Activated T-helper 9 cell treated with anti-CD3 and anti-CD28 coated beads, Interleukin-2, amount 50 U/mL, for 16 hours (primary cell): ENCODE measurements at regions not wholly inside any gene's neighbourhood (a gene's known extent, or its start where the extent isn't known, plus 50 kb on each side); places are given as distances from the start of the nearest gene placed in this dataset.

ENCODE experiments used
- DNase-seq: peaks from one replicate; pipeline ENCODE4 v3.0.0-alpha.2; 2020; ENCODE audit warnings: low read depth

DNA sequence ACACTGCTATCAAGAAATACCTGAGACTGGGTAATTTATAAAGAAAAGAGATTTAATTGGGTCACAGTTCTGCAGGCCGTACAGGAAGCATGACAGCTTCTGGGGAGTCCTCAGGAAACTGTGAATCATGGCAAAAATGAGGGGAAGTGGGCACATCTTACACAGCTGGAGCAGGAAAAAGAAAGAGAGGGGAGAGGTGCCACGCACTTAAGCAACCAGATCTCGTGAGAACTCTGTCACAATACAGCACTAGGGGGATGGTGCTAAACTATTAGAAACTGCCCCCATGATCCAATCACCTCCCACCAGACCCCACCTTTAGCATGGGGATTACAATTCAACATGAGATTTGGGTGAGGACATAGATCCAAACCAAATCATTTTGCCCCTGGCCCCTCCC, 105.5 kb upstream of the CPLX2 start:
- DNase-seq, result no peak

- DNase-seq, result no peak
Observed at GRCh38 chr5:175766963-175767362, 104.4 kb upstream of the CPLX2 start.

DNA sequence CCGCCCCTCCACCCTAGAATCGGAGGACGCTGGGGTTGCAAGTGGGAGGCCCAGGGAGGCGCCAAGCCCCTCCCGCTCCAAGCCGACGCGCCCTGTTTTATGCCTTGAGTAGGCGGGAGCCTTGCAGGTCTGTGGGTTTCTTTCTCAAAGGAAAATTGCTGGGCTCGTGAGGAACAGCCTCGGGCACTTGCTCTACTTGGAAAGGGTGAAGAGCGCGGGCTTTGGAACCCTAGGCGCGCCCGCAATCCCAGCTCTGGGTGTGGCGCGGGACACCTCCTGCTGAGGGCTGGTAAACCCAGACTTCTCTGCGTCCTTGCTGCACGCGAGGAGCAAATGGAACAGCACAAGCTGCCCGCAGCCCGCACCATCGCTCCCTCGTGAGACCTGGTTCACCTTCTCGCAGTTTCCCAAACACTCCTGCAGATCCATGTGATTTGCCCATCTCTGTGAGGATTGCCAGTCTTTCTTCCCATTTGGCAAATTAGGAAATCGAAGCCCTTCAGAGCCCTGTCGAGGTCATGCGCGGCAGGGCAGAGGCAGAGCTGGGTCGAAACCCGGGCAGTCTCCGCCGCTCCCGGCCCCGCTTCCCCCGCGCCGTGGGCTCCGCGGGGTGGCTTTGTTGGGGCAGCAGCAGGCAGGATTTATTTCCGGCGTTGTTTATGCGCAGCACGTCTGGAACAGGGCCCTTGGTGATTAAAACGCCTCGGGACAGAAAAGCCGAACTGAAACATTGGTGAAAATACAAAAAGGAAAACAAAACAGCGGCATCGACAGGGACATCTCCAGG, 98.4 kb upstream of the CPLX2 start:
- DNase-seq, result no peak

- no peak for DNase-seq
Observed at GRCh38 chr5:175773534-175774070, 97.8 kb upstream of the CPLX2 start.

- DNase-seq, result no peak
Observed at GRCh38 chr5:175775416-175775815, 96.0 kb upstream of the CPLX2 start.

DNA sequence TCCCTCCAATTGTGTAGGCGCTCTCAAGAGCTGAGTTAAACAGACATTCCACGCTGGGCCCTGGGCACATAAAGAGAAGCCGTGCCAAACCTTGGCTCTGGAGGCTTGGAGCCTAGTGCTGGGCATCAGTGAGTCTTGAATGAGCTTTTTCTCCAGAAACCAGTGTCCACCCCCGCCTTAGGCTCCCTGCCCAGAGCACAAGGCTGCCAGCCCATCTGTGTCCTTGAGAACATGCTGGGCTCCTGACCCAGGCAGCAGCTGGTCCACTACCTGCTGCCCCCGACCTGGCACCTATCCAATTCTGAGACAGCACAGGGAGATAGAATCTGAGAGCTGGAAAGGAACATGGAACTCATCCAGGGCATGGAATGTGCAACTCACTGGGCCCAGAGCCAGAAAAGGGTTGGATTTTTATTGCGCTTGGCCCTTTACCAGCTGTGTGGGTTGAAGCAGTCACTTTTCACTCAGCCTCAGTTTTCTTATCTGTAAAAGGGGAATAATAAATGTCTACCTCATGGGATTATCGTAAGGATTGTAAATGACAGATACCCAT, 92.4 kb upstream of the CPLX2 start:
- no peak for DNase-seq

- no peak for DNase-seq
Observed at GRCh38 chr5:175783739-175784138, 87.6 kb upstream of the CPLX2 start.

- DNase-seq, result no peak
Observed at GRCh38 chr5:175784230-175784629, 87.1 kb upstream of the CPLX2 start.

DNA sequence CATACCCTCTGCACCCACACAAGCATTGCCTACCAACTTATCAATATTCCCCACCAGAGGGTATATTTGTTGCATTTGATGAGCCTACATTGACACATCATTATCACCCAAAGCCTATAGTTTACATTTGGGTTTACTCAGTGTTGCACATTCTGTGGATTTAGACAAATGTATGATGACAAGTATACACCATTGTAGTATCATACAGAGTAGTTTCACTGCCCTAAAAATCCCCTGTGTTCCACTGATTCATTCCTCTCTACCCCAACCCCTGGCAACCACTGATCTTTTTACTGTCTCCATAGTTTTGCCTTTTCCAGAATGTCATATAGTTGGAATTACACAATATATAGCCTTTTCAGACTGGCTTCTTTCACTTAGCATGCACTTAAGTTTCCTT, 85.7 kb upstream of the CPLX2 start:
- DNase-seq, result no peak

GRCh38 chr5:175788155-175788787, 83.1 kb upstream of the CPLX2 start:
- DNase-seq, result no peak

GRCh38 chr5:175789670-175790069, 81.7 kb upstream of the CPLX2 start:
- no peak for DNase-seq

DNA sequence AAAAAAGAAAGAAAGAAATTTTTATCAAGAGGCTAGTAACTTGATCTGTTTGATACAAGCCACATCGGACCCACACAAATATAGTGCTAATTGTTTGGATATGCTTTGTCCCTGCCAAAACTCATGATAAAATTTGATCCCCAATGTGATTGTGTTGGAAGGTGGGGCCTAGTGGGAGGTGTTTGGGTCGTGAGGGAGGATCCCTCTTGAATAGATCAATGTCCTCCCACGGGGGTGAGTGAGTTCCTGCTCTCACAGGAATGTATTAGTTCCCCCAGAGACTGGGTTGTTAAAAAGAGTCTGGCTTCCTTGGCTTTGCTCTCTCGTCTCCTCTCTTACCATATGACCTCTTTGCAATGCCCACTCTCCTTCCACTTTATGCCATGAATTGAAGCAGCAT, 80.6 kb upstream of the CPLX2 start:
- DNase-seq, result no peak

GRCh38 chr5:175795959-175796358, 75.4 kb upstream of the CPLX2 start:
- no peak for DNase-seq

- peak; percentile 59 for DNase-seq
Observed at GRCh38 chr5:175796536-175797499, 74.6 kb upstream of the CPLX2 start.

GRCh38 chr5:175797521-175798038, 73.8 kb upstream of the CPLX2 start:
- no peak for DNase-seq

DNA sequence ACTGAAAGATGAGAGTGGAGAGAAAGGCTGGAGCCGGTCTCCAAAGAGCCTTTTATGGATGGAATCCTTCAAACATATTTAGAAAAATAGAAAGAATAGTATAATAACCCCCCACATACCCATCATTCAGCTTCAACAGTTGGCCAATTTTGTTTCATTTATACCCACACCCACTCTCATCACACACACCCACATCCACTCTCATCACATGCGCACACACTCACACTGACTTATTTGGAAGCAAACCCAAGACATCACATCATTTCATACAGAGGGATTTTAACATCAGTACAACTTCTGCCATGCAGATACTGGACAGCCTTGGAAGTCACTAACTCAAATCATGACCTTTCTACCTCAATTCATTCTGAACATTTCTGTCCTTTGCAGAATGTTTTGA, 72.8 kb upstream of the CPLX2 start:
- DNase-seq, result no peak

DNA sequence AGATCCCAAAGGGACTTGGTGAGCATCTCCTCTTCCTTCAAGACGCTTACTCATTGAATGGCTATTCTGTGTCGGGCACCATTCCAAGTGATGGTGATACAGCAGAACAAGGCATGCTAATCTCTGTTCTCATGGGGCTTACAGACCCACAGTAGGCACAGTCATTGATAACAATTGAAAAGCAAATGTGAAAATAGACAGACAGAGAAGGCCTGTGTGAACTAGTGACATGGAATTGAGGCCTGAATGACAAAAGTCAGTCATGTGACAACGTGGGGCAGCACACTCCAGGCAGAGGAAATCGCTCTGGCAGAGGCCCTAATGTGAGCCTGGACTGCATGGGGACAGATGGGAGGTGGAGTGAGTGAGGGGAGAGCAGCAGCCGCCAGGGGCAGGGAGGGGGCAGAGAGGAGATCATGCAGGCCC, 70.7 kb upstream of the CPLX2 start:
- DNase-seq, result no peak

GRCh38 chr5:175802361-175802760, 69.0 kb upstream of the CPLX2 start:
- DNase-seq, result no peak

GRCh38 chr5:175803254-175803653, 68.1 kb upstream of the CPLX2 start:
- DNase-seq, result no peak

GRCh38 chr5:175803736-175804454, 67.5 kb upstream of the CPLX2 start:
- DNase-seq, result no peak
